A673 (cell line): ENCODE measurements at regions not wholly inside any gene's neighbourhood (a gene's known extent, or its start where the extent isn't known, plus 50 kb on each side); places are given as distances from the start of the nearest gene placed in this dataset.

Source experiments
- CTCF ChIP-seq: fragments of 300-800, 200-600 bp; sonication (generic); conservative IDR thresholded peaks from 2 replicates; pipeline ENCODE4 v1.5.1; 2017; ENCODE audit warnings: low read depth, mild to moderate bottlenecking, antibody characterized with exemption, low read length, moderate library complexity, mixed read lengths
- EZH2 ChIP-seq: fragments of 200-600 bp; sonication (generic); IDR thresholded peaks from 2 replicates; pipeline ENCODE4 v1.6.1; 2017; ENCODE audit warnings: borderline replicate concordance, low read depth, mild to moderate bottlenecking, mixed read lengths, antibody characterized with exemption, low read length; ENCODE audit not compliant: poor library complexity, severe bottlenecking

DNA sequence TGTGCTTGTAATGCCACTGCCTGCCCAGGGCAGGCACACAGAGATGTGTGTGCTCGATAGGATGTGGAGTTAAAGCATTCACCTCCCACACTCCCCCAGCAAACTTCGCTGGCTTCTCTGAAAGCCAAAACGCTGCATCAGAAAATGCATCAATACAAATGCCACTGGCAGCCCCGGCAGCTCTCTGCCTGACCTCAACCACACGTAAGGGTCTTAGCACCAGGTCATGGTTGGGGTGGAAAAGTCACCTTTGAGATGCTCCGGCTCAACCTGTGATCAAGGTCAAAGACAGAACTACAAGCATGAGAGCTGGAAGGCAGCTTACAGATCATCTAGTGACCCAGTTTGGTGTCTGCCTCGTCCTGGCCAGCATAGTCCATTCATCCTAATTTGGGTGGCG, 114.4 kb upstream of the NANOS1 start:
- TF ChIP-seq CTCF (no peak), EZH2 (no peak)
